AG09319 (cell line): ENCODE measurements at regions not wholly inside any gene's neighbourhood (a gene's known extent, or its start where the extent isn't known, plus 50 kb on each side); places are given as distances from the start of the nearest gene placed in this dataset.

Source experiments
- DNase-seq: peaks from one replicate; pipeline ENCODE4 v3.0.0-alpha.2; 2010; ENCODE audit warnings: low read depth; ENCODE audit errors: extremely low read depth
- CTCF ChIP-seq: IDR thresholded peaks from 2 replicates; pipeline ENCODE4 v1.5.1; 2011; ENCODE audit warnings: low read depth, mild to moderate bottlenecking, inconsistent platforms, low read length, moderate library complexity

DNA sequence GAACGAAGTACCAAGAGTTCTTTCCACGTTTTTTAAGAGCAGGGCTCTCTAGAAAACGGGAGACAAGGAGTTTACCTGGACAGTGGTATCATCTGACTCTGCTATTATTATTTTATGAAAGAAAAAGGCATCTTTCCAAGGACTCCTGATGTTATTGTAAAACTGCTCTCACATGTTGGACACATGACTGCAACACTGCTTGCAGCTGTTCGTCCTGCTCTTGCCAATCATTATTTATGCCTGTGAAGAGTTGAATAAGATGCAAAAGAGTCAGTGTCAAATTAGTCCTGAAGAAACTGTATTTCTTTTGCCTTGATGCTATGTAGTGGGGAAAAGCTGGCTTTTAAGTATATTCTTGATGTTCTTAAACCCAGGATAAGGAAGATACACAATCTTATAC lies 284.5 kb upstream of the PTGER4 start:
- no peak for DNase-seq
- TF ChIP-seq CTCF, result no peak

GRCh38 chr5:40394698-40395097 lies 285.0 kb upstream of the PTGER4 start:
- TF ChIP-seq CTCF, result no peak
- DNase-seq, result no peak

DNA sequence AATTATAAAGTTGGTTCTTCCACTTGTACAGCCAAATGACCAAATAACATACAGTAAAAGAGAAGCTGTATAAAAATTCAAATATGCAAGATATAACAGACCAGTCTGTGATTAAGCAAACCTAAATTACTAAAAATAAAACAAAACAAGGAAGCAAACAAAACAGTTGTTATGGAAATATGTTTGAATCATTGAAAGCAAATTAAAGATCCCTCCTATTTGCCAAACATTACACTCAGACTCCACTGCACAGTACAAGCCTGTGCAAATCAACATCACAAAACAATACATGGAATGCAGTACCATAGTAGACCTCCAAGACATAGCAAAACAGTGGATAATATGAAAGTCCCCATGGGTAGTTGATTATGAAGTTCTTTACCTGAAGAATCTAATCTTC lies 288.1 kb upstream of the PTGER4 start:
- TF ChIP-seq CTCF, result no peak

GRCh38 chr5:40390281-40391149 lies 289.2 kb upstream of the PTGER4 start:
- DNase-seq, result no peak
- TF ChIP-seq CTCF, result no peak

More for the DNA sequence above, 288.1 kb upstream of the PTGER4 start:
- DNase-seq, result no peak

DNA sequence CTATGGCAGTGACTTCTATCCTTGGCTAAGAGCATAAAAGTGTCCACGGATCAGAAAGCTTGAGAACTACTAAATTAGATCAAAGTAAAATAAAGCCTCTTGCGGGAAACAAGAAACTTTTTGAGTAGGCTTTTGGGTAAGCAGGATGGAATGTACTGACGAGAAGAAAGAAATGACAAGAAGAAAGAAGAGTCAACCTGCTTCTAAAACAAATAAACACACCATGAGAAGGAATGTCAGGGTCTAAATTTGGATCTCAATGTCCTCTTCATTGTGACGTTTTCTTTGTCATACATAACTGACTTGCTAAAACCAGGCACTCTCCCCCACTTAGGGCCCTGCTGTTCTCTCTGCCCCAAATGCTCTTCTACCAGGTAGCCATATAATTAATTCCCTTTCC lies 290.1 kb upstream of the PTGER4 start:
- no peak for TF ChIP-seq CTCF
- DNase-seq, result no peak

- no peak for DNase-seq
- no peak for TF ChIP-seq CTCF
Observed at GRCh38 chr5:40386289-40386688, 293.4 kb upstream of the PTGER4 start.

DNA sequence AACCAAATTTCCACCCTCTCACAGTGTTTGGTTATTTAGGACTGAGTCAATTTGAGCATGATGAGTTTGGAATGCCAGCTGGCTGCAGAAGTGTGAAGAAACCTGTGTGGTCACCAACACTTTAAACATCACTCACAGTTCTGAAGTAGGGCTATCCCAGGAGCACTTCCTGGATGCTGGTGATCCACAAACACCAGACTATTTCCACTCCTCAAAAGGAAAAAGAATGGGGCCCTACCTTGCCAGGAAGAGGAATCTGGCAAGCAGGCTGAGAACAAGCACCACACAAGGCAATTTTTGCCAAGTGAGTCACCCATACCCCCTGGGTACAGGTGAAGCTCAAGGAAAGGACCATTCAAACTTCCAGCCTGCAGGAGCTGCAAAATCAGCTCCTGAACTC lies 294.2 kb upstream of the PTGER4 start:
- TF ChIP-seq CTCF, result no peak
- DNase-seq, result no peak
